Liver (tissue), 2 donors: ENCODE measurements at regions not wholly inside any gene's neighbourhood (a gene's known extent, or its start where the extent isn't known, plus 50 kb on each side); places are given as distances from the start of the nearest gene placed in this dataset.

Source experiments
- CTCF ChIP-seq: fragments of 150-350 bp; IDR thresholded peaks from 2 replicates; pipeline ENCODE4 v1.5.1; 2017; ENCODE audit warnings: improper control_type of control experiment, low read depth, low read length; ENCODE audit not compliant: missing input control
- MAX ChIP-seq: IDR thresholded peaks from 2 replicates; pipeline ENCODE4 v1.6.1; 2016; ENCODE audit warnings: antibody characterized with exemption
- donor health status: healthy.

GRCh38 chrX:9372866-9373265, 92.0 kb upstream of the TBL1X start:
- TF ChIP-seq MAX (no peak), CTCF (no peak)
